Fibroblast of lung (primary cell): ENCODE measurements at regions not wholly inside any gene's neighbourhood (a gene's known extent, or its start where the extent isn't known, plus 50 kb on each side); places are given as distances from the start of the nearest gene placed in this dataset.
"Not testable (repeated sequence)": the region's sequence is repeated elsewhere in the genome, so short reads cannot be mapped to it uniquely, and the experiment has no call there.

Source experiments
- EZH2 ChIP-seq: IDR thresholded peaks from 2 replicates; pipeline ENCODE4 v1.5.1; 2012; ENCODE audit warnings: low read length, control low read depth, mild to moderate bottlenecking; ENCODE audit errors: missing control alignments
- TF ChIP-seq, protein P1 (sequence below), 2 donors: IDR thresholded peaks in 1 of 2; conservative IDR thresholded peaks in 1 of 2; 1 replicate in 1 of 2; 2 replicates in 1 of 2; pipeline ENCODE4 v1.5.1; 2011 to 2012; ENCODE audit warnings: low read length in 2 of 2, control low read depth in 1 of 2, inconsistent platforms in 1 of 2, low read depth in 1 of 2, mild to moderate bottlenecking in 1 of 2

DNA sequence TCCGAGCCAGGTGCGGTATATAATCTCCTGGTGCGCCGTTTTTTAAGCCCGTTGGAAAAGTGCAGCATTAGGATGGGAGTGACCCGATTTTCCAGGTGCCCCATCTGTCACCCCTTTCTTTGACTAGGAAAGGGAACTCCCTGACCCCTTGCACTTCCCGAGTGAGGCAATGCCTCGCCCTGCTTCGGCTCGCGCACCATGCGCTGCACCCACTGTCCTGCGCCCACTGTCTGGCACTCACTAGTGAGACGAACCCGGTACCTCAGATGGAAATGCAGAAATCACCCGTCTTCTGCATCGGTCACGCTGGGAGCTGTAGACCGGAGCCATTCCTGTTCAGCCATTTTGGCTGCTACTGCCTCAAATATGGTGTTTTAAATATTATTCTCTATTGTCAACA lies 198.0 kb downstream of the MEIS1 start:
- TF ChIP-seq, protein P1, sequence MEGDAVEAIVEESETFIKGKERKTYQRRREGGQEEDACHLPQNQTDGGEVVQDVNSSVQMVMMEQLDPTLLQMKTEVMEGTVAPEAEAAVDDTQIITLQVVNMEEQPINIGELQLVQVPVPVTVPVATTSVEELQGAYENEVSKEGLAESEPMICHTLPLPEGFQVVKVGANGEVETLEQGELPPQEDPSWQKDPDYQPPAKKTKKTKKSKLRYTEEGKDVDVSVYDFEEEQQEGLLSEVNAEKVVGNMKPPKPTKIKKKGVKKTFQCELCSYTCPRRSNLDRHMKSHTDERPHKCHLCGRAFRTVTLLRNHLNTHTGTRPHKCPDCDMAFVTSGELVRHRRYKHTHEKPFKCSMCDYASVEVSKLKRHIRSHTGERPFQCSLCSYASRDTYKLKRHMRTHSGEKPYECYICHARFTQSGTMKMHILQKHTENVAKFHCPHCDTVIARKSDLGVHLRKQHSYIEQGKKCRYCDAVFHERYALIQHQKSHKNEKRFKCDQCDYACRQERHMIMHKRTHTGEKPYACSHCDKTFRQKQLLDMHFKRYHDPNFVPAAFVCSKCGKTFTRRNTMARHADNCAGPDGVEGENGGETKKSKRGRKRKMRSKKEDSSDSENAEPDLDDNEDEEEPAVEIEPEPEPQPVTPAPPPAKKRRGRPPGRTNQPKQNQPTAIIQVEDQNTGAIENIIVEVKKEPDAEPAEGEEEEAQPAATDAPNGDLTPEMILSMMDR (conservative IDR thresholded peaks at IDR 0.05 in 1 of 2, IDR thresholded peaks at IDR 0.05 in 1 of 2; ENCODE audit: low read depth in 1 of 2, low read length in 2 of 2) = not testable (repeated sequence)
- TF ChIP-seq EZH2 = not testable (repeated sequence)
